Mucosa of descending colon (tissue), 3 donors: ENCODE measurements at regions not wholly inside any gene's neighbourhood (a gene's known extent, or its start where the extent isn't known, plus 50 kb on each side); places are given as distances from the start of the nearest gene placed in this dataset.

ENCODE experiments used
- ATAC-seq: fragments of 200-7000 bp; cut with Tn5 transposase; one replicate; pipeline ENCODE4 v1.9.1; 2020; ENCODE audit warnings: mild to moderate bottlenecking, moderate library complexity
- DNase-seq, 3 donors: peaks; one replicate each; pipeline ENCODE4 v3.0.0-alpha.2; 2020
- H3K36me3 ChIP-seq: fragments of 200-600 bp; one replicate; pipeline ENCODE4 v1.8.0; 2021; ENCODE audit warnings: low read depth, mild to moderate bottlenecking
- H3K4me1 ChIP-seq: fragments of 200-600 bp; one replicate; pipeline ENCODE4 v1.8.0; 2021; ENCODE audit warnings: low read depth, mild to moderate bottlenecking
- H3K4me3 ChIP-seq: fragments of 200-600 bp; one replicate; pipeline ENCODE4 v1.8.0; 2021; ENCODE audit warnings: mild to moderate bottlenecking
- H3K9me3 ChIP-seq: fragments of 200-600 bp; one replicate; pipeline ENCODE4 v1.8.0; 2021; ENCODE audit warnings: mild to moderate bottlenecking
- CTCF ChIP-seq: fragments of 200-600 bp; IDR thresholded peaks from one replicate; pipeline ENCODE4 v1.8.0; 2022; ENCODE audit warnings: antibody characterized with exemption, mild to moderate bottlenecking
- intact Hi-C, 2 donors: fragments of 100-400 bp; cut with DNase I in 1 of 2; cut with micrococcal nuclease in 1 of 2; formaldehyde crosslinking; loops; one replicate each; pipeline versions ENCODE4 v1.11.0 to v1.11.1; 2022; cut with DNase I, micrococcal nuclease
- donor health status: DM: no; HTN: no; CAD: no; lungs with moderate emphysema.
- donor health status: DM: no; HTN: no; CAD: no.
- donor health status: DM: no; HTN: yes; CAD: no.

GRCh38 chr2:217606296-217606695 is 396.5 kb downstream of the TNS1 start:
- no peaks in the 10 kb centered on the region for H3K36me3 ChIP-seq
- no peak overlapping the region for H3K4me3 ChIP-seq
- ATAC-seq (no peak), DNase-seq (no peak)
- H3K9me3 ChIP-seq, result no peaks in the 10 kb centered on the region
- no peaks in the 10 kb centered on the region for H3K4me1 ChIP-seq
- intact Hi-C loops, result no loop called here
- TF ChIP-seq CTCF, result no peak

GRCh38 chr2:217604527-217605194 is 398.1 kb downstream of the TNS1 start:
- H3K9me3 ChIP-seq, result no peaks in the 10 kb centered on the region
- H3K36me3 ChIP-seq, result no peaks in the 10 kb centered on the region
- no peak overlapping the region for H3K4me3 ChIP-seq
- intact Hi-C loops, result no loop called here
- ATAC-seq (no peak), DNase-seq (no peak)
- H3K4me1 ChIP-seq, result no peaks in the 10 kb centered on the region
- no peak for TF ChIP-seq CTCF

GRCh38 chr2:217601601-217602000 is 401.2 kb downstream of the TNS1 start:
- Histone ChIP-seq H3K4me3 (no peak overlapping the region), H3K36me3 (no peaks in the 10 kb centered on the region), H3K9me3 (no peaks in the 10 kb centered on the region), H3K4me1 (no peaks in the 10 kb centered on the region)
- TF ChIP-seq CTCF, result no peak
- no peak for DNase-seq
- no peak for ATAC-seq
- intact Hi-C loops, result no loop called here

- ATAC-seq (no peak), DNase-seq (no peak)
- Histone ChIP-seq H3K4me1 (no peaks in the 10 kb centered on the region), H3K36me3 (no peaks in the 10 kb centered on the region), H3K4me3 (no peak overlapping the region), H3K9me3 (no peaks in the 10 kb centered on the region)
- TF ChIP-seq CTCF, result no peak
- intact Hi-C loops, result no loop called here
Observed at GRCh38 chr2:217599906-217600305, 402.9 kb downstream of the TNS1 start.

- no peaks in the 10 kb centered on the region for H3K36me3 ChIP-seq
- no peak overlapping the region for H3K4me3 ChIP-seq
- H3K4me1 ChIP-seq, result no peaks in the 10 kb centered on the region
- intact Hi-C loops, result no loop called here
- TF ChIP-seq CTCF, result no peak
- no peak for DNase-seq
- no peaks in the 10 kb centered on the region for H3K9me3 ChIP-seq
- ATAC-seq, result no peak
Observed at GRCh38 chr2:217597681-217598080, 405.1 kb downstream of the TNS1 start.

GRCh38 chr2:217597145-217597544 is 405.6 kb downstream of the TNS1 start:
- Histone ChIP-seq H3K4me3 (no peak overlapping the region), H3K4me1 (no peaks in the 10 kb centered on the region), H3K36me3 (no peaks in the 10 kb centered on the region), H3K9me3 (no peaks in the 10 kb centered on the region)
- intact Hi-C loops, result no loop called here
- no peak for TF ChIP-seq CTCF
- ATAC-seq, result no peak
- no peak for DNase-seq
